ENCODE measurements at regions not wholly inside any gene's neighbourhood (a gene's known extent, or its start where the extent isn't known, plus 50 kb on each side); places are given as distances from the start of the nearest gene placed in this dataset.

GRCh38 chr16:80324371-80324770 lies 216.4 kb upstream of the DYNLRB2 start:
- TF ChIP-seq CTCF (IDR thresholded peaks at IDR 0.05) (no peak), POLR2AphosphoS5 (IDR thresholded peaks at IDR 0.05) (no peak), EP300 (IDR thresholded peaks at IDR 0.05) (no peak), POLR2A (IDR thresholded peaks at IDR 0.05) (no peak)
